Activated gamma-delta T cell treated with Interleukin-2 at 50 U/mL for 16 hours (primary cell): ENCODE measurements at regions not wholly inside any gene's neighbourhood (a gene's known extent, or its start where the extent isn't known, plus 50 kb on each side); places are given as distances from the start of the nearest gene placed in this dataset.

Experiments used
- DNase-seq: peaks from one replicate; pipeline ENCODE4 v3.0.0-alpha.2; 2020

- no peak for DNase-seq
These were observed 197.0 kb downstream of the SIM1 start for GRCh38 chr6:100267721-100268123.

GRCh38 chr6:100266494-100267401 is 198.0 kb downstream of the SIM1 start:
- no peak for DNase-seq

GRCh38 chr6:100262086-100262485 is 202.6 kb downstream of the SIM1 start:
- no peak for DNase-seq

- DNase-seq, result no peak
These were observed 203.2 kb downstream of the SIM1 start for GRCh38 chr6:100261486-100261885.

GRCh38 chr6:100260584-100260983 is 204.1 kb downstream of the SIM1 start:
- DNase-seq, result no peak

GRCh38 chr6:100259865-100260264 is 204.9 kb downstream of the SIM1 start:
- DNase-seq, result no peak

- DNase-seq, result no peak
These were observed 206.0 kb downstream of the SIM1 start for GRCh38 chr6:100258752-100259151.

- no peak for DNase-seq
These were observed 206.8 kb downstream of the SIM1 start for GRCh38 chr6:100257793-100258395.

GRCh38 chr6:100255701-100256100 is 209.0 kb downstream of the SIM1 start:
- no peak for DNase-seq

GRCh38 chr6:100247123-100247522 is 217.6 kb downstream of the SIM1 start:
- no peak for DNase-seq

GRCh38 chr6:100246206-100246605 is 218.5 kb downstream of the SIM1 start:
- DNase-seq, result no peak

- no peak for DNase-seq
These were observed 223.9 kb downstream of the SIM1 start for GRCh38 chr6:100240798-100241197.

GRCh38 chr6:100237821-100238220 is 226.9 kb downstream of the SIM1 start:
- DNase-seq, result no peak

- DNase-seq, result no peak
These were observed 228.3 kb downstream of the SIM1 start for GRCh38 chr6:100236389-100236788.

GRCh38 chr6:100235631-100236030 is 229.1 kb downstream of the SIM1 start:
- DNase-seq, result no peak

GRCh38 chr6:100234625-100235024 is 230.1 kb downstream of the SIM1 start:
- DNase-seq, result no peak

GRCh38 chr6:100232781-100233573 is 231.7 kb downstream of the SIM1 start:
- no peak for DNase-seq

GRCh38 chr6:100230953-100231316 is 233.8 kb downstream of the SIM1 start:
- no peak for DNase-seq

- DNase-seq, result no peak
These were observed 234.4 kb downstream of the SIM1 start for GRCh38 chr6:100230115-100230952.

- no peak for DNase-seq
These were observed 235.2 kb downstream of the SIM1 start for GRCh38 chr6:100229512-100229911.

GRCh38 chr6:100228834-100229441 is 234.9 kb upstream of the MCHR2 start:
- peak; percentile 5 for DNase-seq

GRCh38 chr6:100228437-100228833 is 234.4 kb upstream of the MCHR2 start:
- DNase-seq, result no peak
